GM12878 (cell line): ENCODE measurements at regions not wholly inside any gene's neighbourhood (a gene's known extent, or its start where the extent isn't known, plus 50 kb on each side); places are given as distances from the start of the nearest gene placed in this dataset.

Experiments
- ATAC-seq: fragments of 200-7000 bp; cut with Tn5 transposase; 3 replicates; pipeline ENCODE4 v1.9.1; 2020; ENCODE audit warnings: mild to moderate bottlenecking, moderate library complexity
- BruUV-seq: library from RNA; stranded (reverse); fragments of 400-500 nt; replicated peaks from 2 replicates; lab custom pipeline; 2021; lab: Mats Ljungman, UMichigan
- CTCF ChIA-PET: fragments of 300-600 bp; sonication (Branson Sonifier 250); formaldehyde crosslinking; extraction: SDS; loops from one replicate; lab custom pipeline; 2021; ENCODE audit warnings: inconsistent platforms; lab: Yijun Ruan, JAX
- POLR2A ChIA-PET: fragments of 350-600 bp; formaldehyde crosslinking; extraction: SDS; loops from one replicate; lab custom pipeline; 2021; ENCODE audit warnings: inconsistent platforms; lab: Charles Lee
- RAD21 ChIA-PET: fragments of 300-600 bp; sonication (Branson Sonifier 250); formaldehyde crosslinking; loops from one replicate; lab custom pipeline; 2023; ENCODE audit warnings: antibody characterized with exemption; ENCODE audit not compliant: unreplicated experiment; lab: Charles Lee
- SMC1A ChIA-PET: fragments of 300-600 bp; sonication (Branson Sonifier 250); formaldehyde crosslinking; loops from one replicate; lab custom pipeline; 2023; ENCODE audit not compliant: unreplicated experiment, uncharacterized antibody; lab: Charles Lee
- DNase-seq: peaks from one replicate; pipeline ENCODE4 v3.0.0-alpha.2; 2011; ENCODE audit warnings: low read depth, low spot score
- FAIRE-seq: peaks from 3 replicates; lab custom pipeline; 2011; peaks lifted over from hg19 to GRCh38; lab: Jason Lieb, UNC
- H2AFZ ChIP-seq: 2 replicates; pipeline ENCODE4 v1.6.0; 2011; ENCODE audit warnings: low read depth, low read length, control low read depth; ENCODE audit not compliant: control insufficient read depth
- H3K27ac ChIP-seq: 2 replicates; pipeline ENCODE4 v1.5.1; 2011; ENCODE audit warnings: control low read depth; ENCODE audit not compliant: control insufficient read depth, insufficient read depth
- H3K27me3 ChIP-seq, 2 experiments: replicated peaks in 1 of 2; 2 replicates each; pipeline versions ENCODE4 v1.6.0 to v1.6.1; 2011; ENCODE audit warnings: low read length in 1 of 2; ENCODE audit not compliant: control insufficient read depth in 2 of 2, insufficient read depth in 2 of 2
- H3K36me3 ChIP-seq, 2 experiments: 2 replicates each; pipeline ENCODE4 v1.5.1; 2011; ENCODE audit warnings: low read length in 1 of 2; ENCODE audit not compliant: control insufficient read depth in 2 of 2, insufficient read depth in 2 of 2
- H3K4me1 ChIP-seq: 2 replicates; pipeline ENCODE4 v1.6.1; 2011; ENCODE audit warnings: mild to moderate bottlenecking, low read length, moderate library complexity, mixed read lengths; ENCODE audit not compliant: control insufficient read depth, insufficient read depth
- H3K4me2 ChIP-seq: 2 replicates; pipeline ENCODE4 v1.6.0; 2011; ENCODE audit warnings: control low read depth; ENCODE audit not compliant: control insufficient read depth, insufficient read depth
- H3K4me3 ChIP-seq: fragments of 200-600 bp; sonication (generic); 2 replicates; pipeline ENCODE4 v1.5.1; 2016
- H3K79me2 ChIP-seq: 2 replicates; pipeline ENCODE4 v1.6.0; 2011; ENCODE audit warnings: low read length; ENCODE audit not compliant: control insufficient read depth, insufficient read depth
- H3K9ac ChIP-seq: 2 replicates; pipeline ENCODE4 v1.8.0; 2011; ENCODE audit warnings: low read length, control low read depth, mixed read lengths; ENCODE audit not compliant: control insufficient read depth, insufficient read depth
- H3K9me3 ChIP-seq: replicated peaks from 3 replicates; pipeline ENCODE4 v1.5.1; 2011; ENCODE audit warnings: mild to moderate bottlenecking, low read length; ENCODE audit not compliant: control insufficient read depth, insufficient read depth
- H4K20me1 ChIP-seq: 2 replicates; pipeline ENCODE4 v1.6.0; 2011; ENCODE audit not compliant: control insufficient read depth, insufficient read depth
- BCLAF1 ChIP-seq: fragments of 450-650 bp; IDR thresholded peaks from 2 replicates; pipeline ENCODE4 v1.6.1; 2017; ENCODE audit warnings: antibody characterized with exemption, mild to moderate bottlenecking, moderate library complexity
- BRCA1 ChIP-seq: IDR thresholded peaks from 2 replicates; pipeline ENCODE4 v1.6.1; 2011; ENCODE audit warnings: low read depth, low read length, improper control_type of control experiment
- DPF2 ChIP-seq: fragments of 450-650 bp; IDR thresholded peaks from 2 replicates; pipeline ENCODE4 v1.6.1; 2017; ENCODE audit warnings: mild to moderate bottlenecking
- EZH2 ChIP-seq: IDR thresholded peaks from 2 replicates; pipeline ENCODE4 v1.6.1; 2012; ENCODE audit warnings: low read depth, mild to moderate bottlenecking, control low read depth, inconsistent platforms, low read length, borderline replicate concordance; ENCODE audit not compliant: control insufficient read depth
- HDAC2 ChIP-seq: fragments of 200-600 bp; sonication (generic); IDR thresholded peaks from 2 replicates; pipeline ENCODE4 v1.6.1; 2017
- KDM1A ChIP-seq: fragments of 200-600 bp; sonication (generic); IDR thresholded peaks from 2 replicates; pipeline ENCODE4 v1.6.1; 2016; ENCODE audit warnings: borderline replicate concordance
- MTA2 ChIP-seq: fragments of 450-650 bp; IDR thresholded peaks from 2 replicates; pipeline ENCODE4 v1.6.1; 2016; ENCODE audit warnings: low read depth, mild to moderate bottlenecking, moderate library complexity
- MTA3 ChIP-seq: IDR thresholded peaks from 2 replicates; pipeline ENCODE4 v1.6.1; 2012; ENCODE audit warnings: low read length, inconsistent platforms, borderline replicate concordance
- NR2C1 ChIP-seq: fragments of 450-650 bp; IDR thresholded peaks from 2 replicates; pipeline ENCODE4 v1.6.1; 2017; ENCODE audit warnings: antibody characterized with exemption, mild to moderate bottlenecking, moderate library complexity
- PAX8 ChIP-seq: fragments of 450-650 bp; IDR thresholded peaks from 2 replicates; pipeline ENCODE4 v1.6.1; 2017; ENCODE audit warnings: mild to moderate bottlenecking, moderate library complexity
- PBX3 ChIP-seq: IDR thresholded peaks from 2 replicates; pipeline ENCODE4 v1.6.1; 2011; ENCODE audit warnings: mild to moderate bottlenecking, low read depth, low read length, moderate library complexity; ENCODE audit not compliant: insufficient replicate concordance
- RAD21 ChIP-seq: IDR thresholded peaks from 2 replicates; pipeline ENCODE4 v1.6.1; 2011; ENCODE audit warnings: mild to moderate bottlenecking, low read depth, low read length, moderate library complexity; ENCODE audit not compliant: insufficient read depth
- RAD51 ChIP-seq: fragments of 450-650 bp; IDR thresholded peaks from 2 replicates; pipeline ENCODE4 v1.6.1; 2016; ENCODE audit warnings: moderate library complexity, mild to moderate bottlenecking, inconsistent platforms
- SUZ12 ChIP-seq: fragments of 200-600 bp; sonication (generic); IDR thresholded peaks from one replicate; pipeline ENCODE4 v1.6.1; 2018; ENCODE audit warnings: antibody characterized with exemption, mild to moderate bottlenecking; ENCODE audit not compliant: unreplicated experiment
- YBX1 ChIP-seq: fragments of 450-650 bp; IDR thresholded peaks from 2 replicates; pipeline ENCODE4 v1.6.1; 2016; ENCODE audit warnings: antibody characterized with exemption
- ZNF592 ChIP-seq: fragments of 450-650 bp; IDR thresholded peaks from 2 replicates; pipeline ENCODE4 v1.6.1; 2017; ENCODE audit warnings: mild to moderate bottlenecking, moderate library complexity
- WGBS: methylation state at CpG from one replicate; pipeline ENCODE4 v1.1.6; 2016; ENCODE audit warnings: low lambda C conversion rate; ENCODE audit not compliant: insufficient replicate concordance, insufficient coverage; ENCODE audit errors: missing lambda C conversion rate; 5-methylcytosine and 5-hydroxymethylcytosine counted together
- in situ Hi-C: fragments of 300-500 bp; cut with MboI; formaldehyde crosslinking; loops from 9 replicates; pipeline ENCODE4 v1.14.3; 2018; ENCODE audit warnings: mixed read lengths
- intact Hi-C: fragments of 100-400 bp; cut with micrococcal nuclease; formaldehyde crosslinking; loops from one replicate; pipeline ENCODE4 v1.14.2; 2022; ENCODE audit not compliant: unreplicated experiment

- H3K9me3 ChIP-seq = no peaks in the 10 kb centered on the region
- H3K4me1 ChIP-seq = no peaks in the 10 kb centered on the region
- 1% methylated on average over 3 of the region's 3 CpGs for WGBS
- in situ Hi-C loops (no loop called here), intact Hi-C loops (no loop called here)
- ChIA-PET POLR2A (no interaction called here), CTCF (no interaction called here), SMC1A (no interaction called here), RAD21 (no interaction called here)
- H3K9ac ChIP-seq = no peak overlapping the region
- no peak overlapping the region for H3K27ac ChIP-seq
- H3K36me3 ChIP-seq = no peaks in the 10 kb centered on the region
- FAIRE-seq (no peak), ATAC-seq (no peak), DNase-seq (no peak)
- H3K27me3 ChIP-seq = no peaks in the 10 kb centered on the region
- no peak overlapping the region for H3K4me3 ChIP-seq
- no peak overlapping the region for H2AFZ ChIP-seq
- no peak overlapping the region for H3K4me2 ChIP-seq
- TF ChIP-seq DPF2 (no peak), MTA3 (no peak), SUZ12 (no peak), RAD21 (no peak), HDAC2 (no peak), EZH2 (no peak), NR2C1 (no peak), KDM1A (no peak), YBX1 (no peak), BCLAF1 (no peak), PBX3 (no peak), RAD51 (no peak), ZNF592 (no peak), BRCA1 (no peak), MTA2 (no peak), PAX8 (no peak)
- no peaks in the 10 kb centered on the region for H4K20me1 ChIP-seq
- BruUV-seq = no TSS peak
- no peaks in the 10 kb centered on the region for H3K79me2 ChIP-seq
Measured at GRCh38 chr2:180743401-180743800, 237.0 kb upstream of the UBE2E3 start.
